ENCODE measurements at regions not wholly inside any gene's neighbourhood (a gene's known extent, or its start where the extent isn't known, plus 50 kb on each side); places are given as distances from the start of the nearest gene placed in this dataset.

DNA sequence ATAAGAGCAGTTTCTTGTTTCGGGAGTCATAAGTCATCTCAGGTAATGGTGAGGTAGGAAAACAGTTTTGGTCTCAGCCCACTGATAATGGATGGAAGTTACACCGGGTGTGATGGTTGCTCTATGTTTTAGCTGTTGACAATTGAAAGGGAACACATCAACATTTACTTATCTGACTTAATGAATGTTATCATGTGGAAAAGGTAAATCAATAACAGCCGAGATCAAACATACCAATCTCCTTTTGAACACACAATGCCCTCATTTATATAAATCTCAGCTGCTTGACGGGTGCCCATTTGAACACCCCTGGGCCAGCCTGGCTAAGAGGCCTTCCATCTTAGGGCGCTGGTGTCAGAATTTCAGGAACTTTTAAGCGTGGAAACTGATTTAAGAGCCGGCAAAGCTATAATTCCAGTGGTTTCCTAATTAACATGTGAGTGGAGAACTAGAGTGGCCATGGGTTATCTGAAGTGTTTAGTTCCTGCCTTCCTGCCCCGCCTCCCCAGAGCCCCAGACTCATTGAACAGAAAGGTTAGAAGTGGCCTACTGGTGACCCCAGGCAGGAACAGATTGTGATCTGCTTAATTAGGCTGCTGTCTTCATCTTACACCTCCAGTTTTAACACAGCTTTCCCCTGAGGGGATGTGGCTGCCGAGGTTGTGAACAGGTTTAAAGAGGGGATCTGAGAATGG, 572.7 kb downstream of the FGF9 start:
- FAIRE-seq: no peak
- H3K36me3 ChIP-seq (ENCODE audit: control insufficient read depth in 2 of 2, extremely low read depth in 1 of 2, insufficient read depth in 2 of 2, low read length in 2 of 2): no peaks in the 10 kb centered on the region
- intact Hi-C loops (cut with micrococcal nuclease): no loop called here
- no peaks in the 10 kb centered on the region for H4K20me1 ChIP-seq (replicated peaks; ENCODE audit: control insufficient read depth, extremely low read depth, insufficient read depth, low read length)
- no TSS peak for BruUV-seq (replicated peaks)
- no peaks in the 10 kb centered on the region for H3K4me1 ChIP-seq (ENCODE audit: control insufficient read depth, extremely low read depth, insufficient read depth, low read length)
- no peak for DNase-seq (ENCODE audit: low read depth, low spot score)
- H3K9ac ChIP-seq (replicated peaks; ENCODE audit: extremely low read depth, insufficient read depth, low read length): no peak overlapping the region
- no peak overlapping the region for H3K4me2 ChIP-seq (ENCODE audit: insufficient read depth, low read length)
- POLR2A ChIA-PET: no interaction called here
- no peak for TF ChIP-seq JUN (IDR thresholded peaks at IDR 0.05; ENCODE audit: borderline replicate concordance, insufficient read depth, insufficient read length, low read depth)
- no peak for TF ChIP-seq FOS (IDR thresholded peaks at IDR 0.05; ENCODE audit: borderline replicate concordance, insufficient read depth, low read length)
- TF ChIP-seq, protein P1, sequence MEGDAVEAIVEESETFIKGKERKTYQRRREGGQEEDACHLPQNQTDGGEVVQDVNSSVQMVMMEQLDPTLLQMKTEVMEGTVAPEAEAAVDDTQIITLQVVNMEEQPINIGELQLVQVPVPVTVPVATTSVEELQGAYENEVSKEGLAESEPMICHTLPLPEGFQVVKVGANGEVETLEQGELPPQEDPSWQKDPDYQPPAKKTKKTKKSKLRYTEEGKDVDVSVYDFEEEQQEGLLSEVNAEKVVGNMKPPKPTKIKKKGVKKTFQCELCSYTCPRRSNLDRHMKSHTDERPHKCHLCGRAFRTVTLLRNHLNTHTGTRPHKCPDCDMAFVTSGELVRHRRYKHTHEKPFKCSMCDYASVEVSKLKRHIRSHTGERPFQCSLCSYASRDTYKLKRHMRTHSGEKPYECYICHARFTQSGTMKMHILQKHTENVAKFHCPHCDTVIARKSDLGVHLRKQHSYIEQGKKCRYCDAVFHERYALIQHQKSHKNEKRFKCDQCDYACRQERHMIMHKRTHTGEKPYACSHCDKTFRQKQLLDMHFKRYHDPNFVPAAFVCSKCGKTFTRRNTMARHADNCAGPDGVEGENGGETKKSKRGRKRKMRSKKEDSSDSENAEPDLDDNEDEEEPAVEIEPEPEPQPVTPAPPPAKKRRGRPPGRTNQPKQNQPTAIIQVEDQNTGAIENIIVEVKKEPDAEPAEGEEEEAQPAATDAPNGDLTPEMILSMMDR (IDR thresholded peaks at IDR 0.05; ENCODE audit: extremely low read depth in 1 of 2, insufficient read depth in 1 of 2, low read depth in 1 of 2, low read length in 2 of 2): no peak
- no peak for TF ChIP-seq EZH2 (IDR thresholded peaks at IDR 0.05; ENCODE audit: borderline replicate concordance, low read depth, low read length, severe bottlenecking)
- no peak for TF ChIP-seq POLR2A (IDR thresholded peaks at IDR 0.05; ENCODE audit: low read depth, low read length)
- TF ChIP-seq GATA2 (IDR thresholded peaks at IDR 0.05; ENCODE audit: insufficient read depth, insufficient read length, low read depth, low read length): no peak
- TF ChIP-seq POLR2AphosphoS5 (IDR thresholded peaks at IDR 0.05; ENCODE audit: insufficient read depth, low read depth, low read length): no peak
- TF ChIP-seq, protein P2, sequence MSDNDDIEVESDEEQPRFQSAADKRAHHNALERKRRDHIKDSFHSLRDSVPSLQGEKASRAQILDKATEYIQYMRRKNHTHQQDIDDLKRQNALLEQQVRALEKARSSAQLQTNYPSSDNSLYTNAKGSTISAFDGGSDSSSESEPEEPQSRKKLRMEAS (IDR thresholded peaks at IDR 0.05; ENCODE audit: insufficient read depth, insufficient read length): no peak
- TF ChIP-seq MYC (IDR thresholded peaks at IDR 0.05; ENCODE audit: low read depth, low read length): no peak
- H3K9me1 ChIP-seq (replicated peaks; ENCODE audit: control insufficient read depth, extremely low read depth, insufficient read depth, low read length): no peaks in the 10 kb centered on the region
- H3K79me2 ChIP-seq (ENCODE audit: control insufficient read depth, insufficient read depth, low read length): no peaks in the 10 kb centered on the region
- no peak overlapping the region for H2AFZ ChIP-seq (ENCODE audit: low read depth, low read length)
- CTCF ChIA-PET: no interaction called here
- H3K27ac ChIP-seq (ENCODE audit: insufficient read depth, low read depth, low read length): no peak overlapping the region
- dilution Hi-C loops (cut with MboI; ENCODE audit: extremely low pct_ligation_motif_present, low sequenced_read_pairs): no loop called here
- no peak overlapping the region for H3K4me3 ChIP-seq (replicated peaks in 1 of 3; ENCODE audit: insufficient read depth in 1 of 3, low read depth in 1 of 3, low read length in 3 of 3)
- H3K27me3 ChIP-seq (ENCODE audit: control insufficient read depth in 2 of 2, insufficient read depth in 2 of 2, low read length in 2 of 2): no peaks in the 10 kb centered on the region
- H3K9me3 ChIP-seq (replicated peaks; ENCODE audit: control insufficient read depth, insufficient read depth, low read length): peaks cover 7% of the 10 kb centered on the region

Data from endothelial cell of umbilical vein (primary cell).